ENCODE measurements at regions not wholly inside any gene's neighbourhood (a gene's known extent, or its start where the extent isn't known, plus 50 kb on each side); places are given as distances from the start of the nearest gene placed in this dataset.

GRCh38 chr10:3837647-3838459, 52.8 kb upstream of the KLF6 start:
- POLR2A ChIA-PET (ENCODE audit: unreplicated experiment): no interaction called here
- CTCF ChIA-PET: no interaction called here

GRCh38 chr10:3836222-3836820, 51.3 kb upstream of the KLF6 start:
- no peaks in the 10 kb centered on the region for H3F3A ChIP-seq (ENCODE audit: insufficient read depth, low read depth)
- H2AFZ ChIP-seq: no peak overlapping the region
- TF ChIP-seq EZH2 (IDR thresholded peaks at IDR 0.05; ENCODE audit: low read depth) (no peak), CTCF (conservative IDR thresholded peaks at IDR 0.05) (no peak)
- no peak overlapping the region for H3K27ac ChIP-seq
- no peaks in the 10 kb centered on the region for H3K79me2 ChIP-seq (ENCODE audit: low read depth)
- H3K4me1 ChIP-seq (replicated peaks; ENCODE audit: insufficient read depth): peaks cover under 1% of the 10 kb centered on the region; the same call in 1 of the 2 replicates
- no peaks in the 10 kb centered on the region for H4K20me1 ChIP-seq (ENCODE audit: insufficient read depth)
- BruUV-seq (replicated peaks): no TSS peak
- H3K27me3 ChIP-seq (ENCODE audit: insufficient read depth, low read depth): no peaks in the 10 kb centered on the region
- no peaks in the 10 kb centered on the region for H3K9me2 ChIP-seq (ENCODE audit: insufficient read depth)
- H3K4me3 ChIP-seq: no peak overlapping the region
- ChIA-PET POLR2A (ENCODE audit: unreplicated experiment) (interaction anchor here (0.6 kb wide), 1 partner anchor 214 kb away, joined by 8 read pairs; no protein-coding TSS in a partner anchor), CTCF (no interaction called here)
- H3K9me3 ChIP-seq (ENCODE audit: insufficient read depth, low read depth): no peaks in the 10 kb centered on the region
- H3K4me2 ChIP-seq: no peak overlapping the region
- no peak for DNase-seq
- no peaks in the 10 kb centered on the region for H3K36me3 ChIP-seq (ENCODE audit: low read depth)
- intact Hi-C loops (cut with micrococcal nuclease; ENCODE audit: unreplicated experiment): loop anchor here (1.0 kb wide), 1 partner anchor 9 kb away; no protein-coding TSS in a partner anchor

More at GRCh38 chr10:3837647-3838459, 52.8 kb upstream of the KLF6 start:
- H3K4me3 ChIP-seq: no peak overlapping the region
- H3K79me2 ChIP-seq (ENCODE audit: low read depth): no peaks in the 10 kb centered on the region
- no peak overlapping the region for H3K4me2 ChIP-seq
- H3K9me2 ChIP-seq (ENCODE audit: insufficient read depth): no peaks in the 10 kb centered on the region
- H4K20me1 ChIP-seq (ENCODE audit: insufficient read depth): no peaks in the 10 kb centered on the region
- H3K4me1 ChIP-seq (replicated peaks; ENCODE audit: insufficient read depth): no peaks in the 10 kb centered on the region
- no peaks in the 10 kb centered on the region for H3F3A ChIP-seq (ENCODE audit: insufficient read depth, low read depth)
- H3K36me3 ChIP-seq (ENCODE audit: low read depth): no peaks in the 10 kb centered on the region
- no peaks in the 10 kb centered on the region for H3K27me3 ChIP-seq (ENCODE audit: insufficient read depth, low read depth)
- BruUV-seq (replicated peaks): no TSS peak
- no peak overlapping the region for H2AFZ ChIP-seq
- no peak for TF ChIP-seq CTCF (conservative IDR thresholded peaks at IDR 0.05)
- intact Hi-C loops (cut with micrococcal nuclease; ENCODE audit: unreplicated experiment): no loop called here
- no peak for DNase-seq
- H3K27ac ChIP-seq: no peak overlapping the region
- no peaks in the 10 kb centered on the region for H3K9me3 ChIP-seq (ENCODE audit: insufficient read depth, low read depth)

- ChIA-PET POLR2A (ENCODE audit: unreplicated experiment) (interaction anchor here (0.6 kb wide), 1 partner anchor 215 kb away, joined by 8 read pairs; no protein-coding TSS in a partner anchor), CTCF (no interaction called here)
- H3F3A ChIP-seq (ENCODE audit: insufficient read depth, low read depth): no peaks in the 10 kb centered on the region
- TF ChIP-seq CTCF (conservative IDR thresholded peaks at IDR 0.05): no peak
- TF ChIP-seq EZH2 (IDR thresholded peaks at IDR 0.05; ENCODE audit: low read depth): no peak
- intact Hi-C loops (cut with micrococcal nuclease; ENCODE audit: unreplicated experiment): loop anchor here (1.0 kb wide), 1 partner anchor 8 kb away; no protein-coding TSS in a partner anchor
- no peaks in the 10 kb centered on the region for H3K9me3 ChIP-seq (ENCODE audit: insufficient read depth, low read depth)
- no peak for DNase-seq
- no TSS peak for BruUV-seq (replicated peaks)
- H4K20me1 ChIP-seq (ENCODE audit: insufficient read depth): no peaks in the 10 kb centered on the region
- no peaks in the 10 kb centered on the region for H3K36me3 ChIP-seq (ENCODE audit: low read depth)
- H3K79me2 ChIP-seq (ENCODE audit: low read depth): no peaks in the 10 kb centered on the region
- H3K27ac ChIP-seq: no peak overlapping the region
- peaks cover 6% of the 10 kb centered on the region; the same call in 1 of the 2 replicates for H3K4me1 ChIP-seq (replicated peaks; ENCODE audit: insufficient read depth)
- H3K9me2 ChIP-seq (ENCODE audit: insufficient read depth): no peaks in the 10 kb centered on the region
- no peak overlapping the region for H3K4me2 ChIP-seq
- no peak overlapping the region for H3K4me3 ChIP-seq
- H3K27me3 ChIP-seq (ENCODE audit: insufficient read depth, low read depth): no peaks in the 10 kb centered on the region
- no peak overlapping the region for H2AFZ ChIP-seq
These were observed 50.8 kb upstream of the KLF6 start for GRCh38 chr10:3835770-3836169.
